Kidney (tissue), 13 donors: ENCODE measurements at regions not wholly inside any gene's neighbourhood (a gene's known extent, or its start where the extent isn't known, plus 50 kb on each side); places are given as distances from the start of the nearest gene placed in this dataset.
A peak's percentile ranks its signal among the peaks of the same experiment; 100 is the strongest.

ENCODE experiments used
- DNase-seq, 5 donors: peaks; one replicate each; pipeline ENCODE4 v3.0.0-alpha.2; 2013 to 2020
- FAIRE-seq: peaks from 2 replicates; lab custom pipeline; 2012; peaks lifted over from hg19 to GRCh38; lab: Jason Lieb, UNC
- H3K27ac ChIP-seq, 2 donors: one replicate each; pipeline ENCODE4 v1.7.0; 2013; ENCODE audit warnings: low read depth in 2 of 2, low read length in 2 of 2, inconsistent platforms in 1 of 2
- H3K27me3 ChIP-seq: one replicate; pipeline ENCODE4 v1.7.1; 2013; ENCODE audit warnings: low read length, inconsistent platforms; ENCODE audit not compliant: control insufficient read depth, insufficient read depth
- H3K36me3 ChIP-seq, 3 donors: one replicate each; pipeline versions ENCODE4 v1.7.0 to v1.7.1; 2013; ENCODE audit warnings: low read length in 3 of 3, control low read depth in 1 of 3, inconsistent platforms in 1 of 3; ENCODE audit not compliant: insufficient read depth in 3 of 3, control insufficient read depth in 2 of 3
- H3K4me1 ChIP-seq, 3 donors: one replicate each; pipeline versions ENCODE4 v1.7.0 to v1.7.1; 2013; ENCODE audit warnings: low read length in 3 of 3, inconsistent platforms in 1 of 3, low read depth in 1 of 3; ENCODE audit not compliant: control insufficient read depth in 2 of 3, insufficient read depth in 2 of 3
- H3K4me3 ChIP-seq, 3 donors: one replicate each; pipeline versions ENCODE4 v1.7.0 to v1.8.1; 2013; ENCODE audit warnings: low read length in 3 of 3, control low read depth in 1 of 3, inconsistent platforms in 1 of 3
- H3K9ac ChIP-seq, 3 donors: one replicate each; pipeline versions ENCODE4 v1.7.0 to v1.7.1; 2013; ENCODE audit warnings: low read length in 3 of 3, control low read depth in 1 of 3, inconsistent platforms in 1 of 3
- H3K9me3 ChIP-seq, 3 donors: one replicate each; pipeline versions ENCODE4 v1.7.0 to v1.7.1; 2013; ENCODE audit warnings: low read length in 3 of 3, control low read depth in 1 of 3, inconsistent platforms in 1 of 3; ENCODE audit not compliant: control insufficient read depth in 2 of 3, insufficient read depth in 1 of 3
- CTCF ChIP-seq: IDR thresholded peaks from 3 replicates; pipeline ENCODE4 v1.5.1; 2012; ENCODE audit warnings: mild to moderate bottlenecking, moderate library complexity, borderline replicate concordance; ENCODE audit not compliant: insufficient read depth; ENCODE audit errors: extremely low read depth
- intact Hi-C: fragments of 100-400 bp; cut with DNase I; formaldehyde crosslinking; loops from one replicate; pipeline ENCODE4 v1.11.1; 2022
- donor health status: control.
- donor health status: control.
- donor health status: control.
- donor health status: control.
- donor health status: control.
- donor health status: DM: yes; HTN: yes; CAD: no.
- donor health status: Normal renal cell carcinoma (clear cell type).

GRCh38 chr9:73083519-73083918 is 68.1 kb upstream of the ANXA1 start:
- DNase-seq (no peak), FAIRE-seq (no peak)
- no peak overlapping the region for H3K27ac ChIP-seq
- no peak overlapping the region for H3K9ac ChIP-seq
- no peaks in the 10 kb centered on the region for H3K9me3 ChIP-seq
- no peaks in the 10 kb centered on the region for H3K36me3 ChIP-seq
- TF ChIP-seq CTCF, result no peak
- no peaks in the 10 kb centered on the region for H3K4me1 ChIP-seq
- no peaks in the 10 kb centered on the region for H3K27me3 ChIP-seq
- H3K4me3 ChIP-seq, result no peak overlapping the region
- intact Hi-C loops, result no loop called here

GRCh38 chr9:73081979-73082657 is 69.5 kb upstream of the ANXA1 start:
- H3K27ac ChIP-seq, result no peak overlapping the region
- H3K27me3 ChIP-seq, result no peaks in the 10 kb centered on the region
- no peak overlapping the region for H3K4me3 ChIP-seq
- H3K4me1 ChIP-seq, result no peaks in the 10 kb centered on the region
- peak; percentile 62 for TF ChIP-seq CTCF
- H3K9ac ChIP-seq, result no peak overlapping the region
- FAIRE-seq, result peak; percentile 96
- no peaks in the 10 kb centered on the region for H3K36me3 ChIP-seq
- H3K9me3 ChIP-seq, result no peaks in the 10 kb centered on the region
- intact Hi-C loops, result no loop called here
- DNase-seq, result peak in 2 of 5 donors; percentile 67 to 80

- no peak for TF ChIP-seq CTCF
- no peak overlapping the region for H3K27ac ChIP-seq
- peak overlapping the region in 1 of 3 donors; percentile 22 for H3K4me3 ChIP-seq
- no peaks in the 10 kb centered on the region for H3K9me3 ChIP-seq
- intact Hi-C loops, result no loop called here
- no peaks in the 10 kb centered on the region for H3K36me3 ChIP-seq
- H3K4me1 ChIP-seq, result no peaks in the 10 kb centered on the region
- no peak for FAIRE-seq
- no peaks in the 10 kb centered on the region for H3K27me3 ChIP-seq
- peak in 2 of 5 donors; percentile 16 to 24 for DNase-seq
- H3K9ac ChIP-seq, result no peak overlapping the region
Observed at GRCh38 chr9:73080110-73080694, 71.5 kb upstream of the ANXA1 start.

- Histone ChIP-seq H3K27ac (no peak overlapping the region), H3K4me3 (no peak overlapping the region), H3K36me3 (no peaks in the 10 kb centered on the region), H3K9ac (no peak overlapping the region), H3K4me1 (peaks cover 0 to 3% (median 0%) of the 10 kb centered on the region in 3 donors), H3K27me3 (no peaks in the 10 kb centered on the region), H3K9me3 (no peaks in the 10 kb centered on the region)
- intact Hi-C loops, result no loop called here
- FAIRE-seq (no peak), DNase-seq (no peak)
- peak; percentile 16 for TF ChIP-seq CTCF
Observed at GRCh38 chr9:73079326-73079725, 72.3 kb upstream of the ANXA1 start.
